ENCODE measurements at regions not wholly inside any gene's neighbourhood (a gene's known extent, or its start where the extent isn't known, plus 50 kb on each side); places are given as distances from the start of the nearest gene placed in this dataset.

- FAIRE-seq = no peak
These were observed 119.2 kb upstream of the NCOR2 start for GRCh38 chr12:124686370-124687173.

GRCh38 chr12:124685689-124686369 is 118.4 kb upstream of the NCOR2 start:
- no peak for FAIRE-seq

GRCh38 chr12:124684971-124685688 is 117.7 kb upstream of the NCOR2 start:
- FAIRE-seq = no peak

GRCh38 chr12:124684496-124684895 is 117.1 kb upstream of the NCOR2 start:
- no peak for FAIRE-seq

- no peak for FAIRE-seq
These were observed 116.0 kb upstream of the NCOR2 start for GRCh38 chr12:124683152-124684124.

GRCh38 chr12:124682425-124683151 is 115.2 kb upstream of the NCOR2 start:
- no peak for FAIRE-seq

GRCh38 chr12:124681779-124682391 is 114.5 kb upstream of the NCOR2 start:
- no peak for FAIRE-seq

GRCh38 chr12:124680863-124681778 is 113.7 kb upstream of the NCOR2 start:
- peak; percentile 80 for FAIRE-seq

- FAIRE-seq = no peak
These were observed 112.3 kb upstream of the NCOR2 start for GRCh38 chr12:124679533-124680371.

GRCh38 chr12:124679047-124679446 is 111.6 kb upstream of the NCOR2 start:
- no peak for FAIRE-seq

GRCh38 chr12:124678421-124678893 is 111.0 kb upstream of the NCOR2 start:
- no peak for FAIRE-seq

- FAIRE-seq = no peak
These were observed 110.3 kb upstream of the NCOR2 start for GRCh38 chr12:124677552-124678356.

- no peak for FAIRE-seq
These were observed 109.5 kb upstream of the NCOR2 start for GRCh38 chr12:124676714-124677462.

GRCh38 chr12:124675881-124676713 is 108.7 kb upstream of the NCOR2 start:
- no peak for FAIRE-seq

GRCh38 chr12:124674937-124675336 is 107.5 kb upstream of the NCOR2 start:
- no peak for FAIRE-seq
